T47D (cell line): ENCODE measurements at regions not wholly inside any gene's neighbourhood (a gene's known extent, or its start where the extent isn't known, plus 50 kb on each side); places are given as distances from the start of the nearest gene placed in this dataset.

ENCODE experiments used
- DNase-seq, 2 experiments: peaks; one replicate each; pipeline versions ENCODE4 v3.0.0 to v3.0.0-alpha.2; 2011 to 2012; ENCODE audit warnings: low read depth in 1 of 2, low spot score in 1 of 2
- JUND ChIP-seq: IDR thresholded peaks from 2 replicates; pipeline ENCODE4 v1.6.1; 2012; ENCODE audit warnings: low read depth
- in situ Hi-C: cut with HindIII; loops from 2 replicates; pipeline ENCODE4 v1.10.0; 2016; ENCODE audit warnings: low sequenced_read_pairs, low pct_unique_long_range_greater_than_20kb

- TF ChIP-seq JUND: no peak
- DNase-seq: no peak
- in situ Hi-C loops: no loop called here
Measured at GRCh38 chr6:4449409-4449808, 314.0 kb upstream of the ECI2 start.

- no peak for TF ChIP-seq JUND
- in situ Hi-C loops: no loop called here
- DNase-seq: no peak
Measured at GRCh38 chr6:4448841-4449240, 313.5 kb upstream of the ECI2 start.

GRCh38 chr6:4447639-4448330 lies 312.4 kb upstream of the ECI2 start:
- no peak for DNase-seq
- in situ Hi-C loops: no loop called here
- no peak for TF ChIP-seq JUND

- in situ Hi-C loops: no loop called here
- no peak for DNase-seq
- no peak for TF ChIP-seq JUND
Measured at GRCh38 chr6:4446982-4447381, 311.6 kb upstream of the ECI2 start.

GRCh38 chr6:4441981-4442434 lies 306.6 kb upstream of the ECI2 start:
- no peak for DNase-seq
- TF ChIP-seq JUND: no peak
- in situ Hi-C loops: no loop called here

- in situ Hi-C loops: no loop called here
- DNase-seq: no peak
- TF ChIP-seq JUND: no peak
Measured at GRCh38 chr6:4439159-4439558, 303.8 kb upstream of the ECI2 start.

- no peak for TF ChIP-seq JUND
- in situ Hi-C loops: no loop called here
- DNase-seq: no peak
Measured at GRCh38 chr6:4437342-4437741, 302.0 kb upstream of the ECI2 start.

- in situ Hi-C loops: no loop called here
- DNase-seq: no peak
- no peak for TF ChIP-seq JUND
Measured at GRCh38 chr6:4435981-4436445, 300.6 kb upstream of the ECI2 start.

GRCh38 chr6:4434655-4435054 lies 299.3 kb upstream of the ECI2 start:
- in situ Hi-C loops: no loop called here
- DNase-seq: no peak
- TF ChIP-seq JUND: no peak

GRCh38 chr6:4433199-4433598 lies 297.8 kb upstream of the ECI2 start:
- no peak for TF ChIP-seq JUND
- DNase-seq: no peak

GRCh38 chr6:4426968-4427367 lies 291.6 kb upstream of the ECI2 start:
- in situ Hi-C loops: no loop called here
- no peak for TF ChIP-seq JUND
- no peak for DNase-seq

More at GRCh38 chr6:4433199-4433598, 297.8 kb upstream of the ECI2 start:
- in situ Hi-C loops: no loop called here

- no peak for TF ChIP-seq JUND
- DNase-seq: no peak
- in situ Hi-C loops: no loop called here
Measured at GRCh38 chr6:4421837-4422236, 286.5 kb upstream of the ECI2 start.

GRCh38 chr6:4420160-4420865 lies 284.9 kb upstream of the ECI2 start:
- TF ChIP-seq JUND: no peak
- no peak for DNase-seq
- in situ Hi-C loops: no loop called here
